Mesendoderm (in vitro differentiated cells): ENCODE measurements at regions not wholly inside any gene's neighbourhood (a gene's known extent, or its start where the extent isn't known, plus 50 kb on each side); places are given as distances from the start of the nearest gene placed in this dataset.
"Not testable (repeated sequence)": the region's sequence is repeated elsewhere in the genome, so short reads cannot be mapped to it uniquely, and the experiment has no call there.

Experiments
- DNase-seq: peaks from one replicate; pipeline ENCODE4 v3.0.0; 2013
- H2AK5ac ChIP-seq: 2 replicates; pipeline ENCODE4 v1.6.1; 2013; ENCODE audit warnings: low read length, inconsistent platforms
- H2BK120ac ChIP-seq: 2 replicates; pipeline ENCODE4 v1.6.1; 2013; ENCODE audit warnings: low read depth, mild to moderate bottlenecking, low read length, moderate library complexity, mixed read lengths
- H2BK15ac ChIP-seq: replicated peaks from 2 replicates; pipeline ENCODE4 v1.6.1; 2013; ENCODE audit warnings: low read depth, mild to moderate bottlenecking, moderate library complexity
- H2BK5ac ChIP-seq: 2 replicates; pipeline ENCODE4 v1.6.1; 2013; ENCODE audit warnings: low read length, inconsistent platforms
- H3K18ac ChIP-seq: 2 replicates; pipeline ENCODE4 v1.6.1; 2013; ENCODE audit warnings: mild to moderate bottlenecking, low read length, mixed read lengths
- H3K23ac ChIP-seq: one replicate; pipeline ENCODE4 v1.6.1; 2013; ENCODE audit warnings: low read length
- H3K27ac ChIP-seq: 2 replicates; pipeline ENCODE4 v1.5.1; 2013; ENCODE audit warnings: low read depth, mild to moderate bottlenecking, inconsistent platforms, low read length, moderate library complexity
- H3K27me3 ChIP-seq: 2 replicates; pipeline ENCODE4 v1.6.1; 2013; ENCODE audit warnings: low read length, control low read depth, mild to moderate bottlenecking, inconsistent platforms; ENCODE audit not compliant: insufficient read depth, poor library complexity
- H3K36me3 ChIP-seq: 2 replicates; pipeline ENCODE4 v1.6.1; 2013; ENCODE audit warnings: low read length, inconsistent platforms; ENCODE audit not compliant: control insufficient read depth, insufficient read depth
- H3K4ac ChIP-seq: one replicate; pipeline ENCODE4 v1.6.1; 2013; ENCODE audit warnings: low read depth, mild to moderate bottlenecking, low read length, moderate library complexity
- H3K4me1 ChIP-seq: 2 replicates; pipeline ENCODE4 v1.6.1; 2013; ENCODE audit warnings: low read depth, low read length, inconsistent platforms; ENCODE audit not compliant: control insufficient read depth
- H3K4me2 ChIP-seq: 2 replicates; pipeline ENCODE4 v1.6.1; 2013; ENCODE audit warnings: low read length
- H3K4me3 ChIP-seq: 2 replicates; pipeline ENCODE4 v1.5.1; 2013; ENCODE audit warnings: mild to moderate bottlenecking, low read length
- H3K56ac ChIP-seq: one replicate; pipeline ENCODE4 v1.6.1; 2013; ENCODE audit warnings: low read length
- H3K79me1 ChIP-seq: 2 replicates; pipeline ENCODE4 v1.6.1; 2013; ENCODE audit warnings: low read length, inconsistent platforms
- H3K79me2 ChIP-seq: 2 replicates; pipeline ENCODE4 v1.6.1; 2013; ENCODE audit warnings: mild to moderate bottlenecking, low read length; ENCODE audit not compliant: control insufficient read depth, insufficient read depth
- H3K9ac ChIP-seq: 2 replicates; pipeline ENCODE4 v1.6.1; 2013; ENCODE audit warnings: low read length, inconsistent platforms
- H4K5ac ChIP-seq: one replicate; pipeline ENCODE4 v1.6.1; 2013; ENCODE audit warnings: low read length
- H4K8ac ChIP-seq: one replicate; pipeline ENCODE4 v1.6.1; 2013; ENCODE audit warnings: low read depth, mild to moderate bottlenecking, control low read depth, low read length, moderate library complexity
- WGBS: extraction: QIAGEN DNeasy Blood & Tissue Kit; methylation state at CpG from one replicate; pipeline ENCODE4 v1.1.7; 2013; ENCODE audit warnings: low lambda C conversion rate, missing lambda C conversion rate; ENCODE audit not compliant: insufficient coverage; ENCODE audit errors: extremely low coverage; 5-methylcytosine and 5-hydroxymethylcytosine counted together

- Histone ChIP-seq H3K4me3 (no peak overlapping the region), H3K18ac (no peak overlapping the region)
- DNase-seq, result no peak
Observed at GRCh38 chr11:19420868-19421533, 180.3 kb upstream of the E2F8 start.

DNA sequence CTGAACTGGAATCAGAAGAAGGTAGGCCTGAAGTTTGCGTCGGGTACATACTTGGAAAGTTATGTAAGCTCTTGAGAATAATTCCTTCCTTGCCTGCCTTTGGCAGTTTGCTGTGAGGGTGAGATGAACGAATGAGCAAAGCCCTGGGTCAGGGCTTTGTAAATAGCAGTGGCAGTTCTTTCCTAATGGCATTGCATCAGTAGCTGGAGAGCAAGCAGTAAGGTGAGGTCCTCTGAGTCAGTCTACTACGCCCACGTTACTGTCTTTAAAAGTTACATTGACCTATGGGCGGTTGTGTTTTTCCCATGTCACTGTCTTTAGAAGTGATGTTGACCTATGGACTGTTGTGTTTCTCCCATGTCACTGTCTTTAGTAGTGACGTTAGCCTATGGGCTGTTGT is 179.1 kb upstream of the E2F8 start:
- H2BK15ac ChIP-seq, result no peak overlapping the region
- H3K4me3 ChIP-seq, result no peak overlapping the region
- no peaks in the 10 kb centered on the region for H3K27me3 ChIP-seq
- no peak overlapping the region for H2BK5ac ChIP-seq
- no peaks in the 10 kb centered on the region for H3K79me2 ChIP-seq
- no peak overlapping the region for H4K5ac ChIP-seq
- H3K4ac ChIP-seq, result no peak overlapping the region
- no peak overlapping the region for H3K23ac ChIP-seq
- no peak overlapping the region for H3K9ac ChIP-seq
- H3K4me2 ChIP-seq, result no peak overlapping the region
- no CpG with 5 or more reads among the region's 7 CpGs for WGBS
- no peak overlapping the region for H3K56ac ChIP-seq
- H3K27ac ChIP-seq, result no peak overlapping the region
- H3K36me3 ChIP-seq, result no peaks in the 10 kb centered on the region
- no peak for DNase-seq
- no peaks in the 10 kb centered on the region for H3K4me1 ChIP-seq
- H2BK120ac ChIP-seq, result no peak overlapping the region
- H4K8ac ChIP-seq, result no peak overlapping the region
- no peak overlapping the region for H2AK5ac ChIP-seq
- no peak overlapping the region for H3K18ac ChIP-seq
- no peaks in the 10 kb centered on the region for H3K79me1 ChIP-seq

More at GRCh38 chr11:19420868-19421533, 180.3 kb upstream of the E2F8 start:
- H3K79me2 ChIP-seq, result no peaks in the 10 kb centered on the region
- no peak overlapping the region for H2BK15ac ChIP-seq
- no CpG with 5 or more reads among the region's 6 CpGs for WGBS
- H3K4me2 ChIP-seq, result no peak overlapping the region
- no peaks in the 10 kb centered on the region for H3K36me3 ChIP-seq
- H3K23ac ChIP-seq, result no peak overlapping the region
- H4K8ac ChIP-seq, result no peak overlapping the region
- H3K4ac ChIP-seq, result no peak overlapping the region
- no peaks in the 10 kb centered on the region for H3K79me1 ChIP-seq
- no peak overlapping the region for H3K56ac ChIP-seq
- H2AK5ac ChIP-seq, result no peak overlapping the region
- H3K27me3 ChIP-seq, result no peaks in the 10 kb centered on the region
- no peak overlapping the region for H3K9ac ChIP-seq
- H2BK120ac ChIP-seq, result no peak overlapping the region
- no peak overlapping the region for H2BK5ac ChIP-seq
- no peaks in the 10 kb centered on the region for H3K4me1 ChIP-seq
- H3K27ac ChIP-seq, result no peak overlapping the region
- H4K5ac ChIP-seq, result no peak overlapping the region

DNA sequence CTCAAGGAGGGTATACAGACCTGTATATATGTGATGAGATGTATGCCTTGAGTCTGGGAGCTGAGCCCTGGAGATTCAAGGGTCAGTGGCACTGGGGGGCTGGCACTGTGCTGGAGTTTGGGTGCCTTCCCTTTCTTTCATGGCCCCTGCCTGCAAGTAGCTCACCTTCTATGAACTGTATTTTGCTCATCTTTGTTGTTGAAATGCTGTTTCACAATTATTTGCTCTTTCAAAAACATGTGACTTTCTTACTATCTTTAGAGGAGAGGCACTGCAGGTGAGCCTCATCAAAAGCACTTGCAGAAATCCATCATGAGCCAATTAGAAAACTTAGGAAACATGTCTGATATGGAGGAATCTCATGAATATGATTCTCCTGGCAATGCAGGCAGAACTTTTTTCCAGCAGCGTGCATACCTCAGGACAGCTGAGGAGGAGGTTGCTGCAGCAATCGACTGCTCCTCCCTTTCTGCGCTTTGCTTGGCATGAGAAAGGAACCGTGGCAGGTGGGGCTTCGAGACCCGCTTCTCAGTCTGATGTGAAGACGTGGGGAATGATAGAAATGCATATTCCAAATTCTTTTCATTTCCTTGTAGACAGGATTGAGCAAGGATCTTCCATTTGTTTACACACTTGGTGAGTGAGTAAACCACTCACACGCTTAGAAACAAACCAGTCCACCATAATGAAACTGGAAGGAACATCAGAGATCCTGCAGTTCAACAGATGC is 178.4 kb upstream of the E2F8 start:
- Histone ChIP-seq H3K9ac (no peak overlapping the region), H4K5ac (no peak overlapping the region), H3K4ac (no peak overlapping the region), H3K4me3 (no peak overlapping the region), H3K4me1 (no peaks in the 10 kb centered on the region), H3K18ac (no peak overlapping the region), H2BK120ac (no peak overlapping the region), H3K27me3 (no peaks in the 10 kb centered on the region), H3K36me3 (no peaks in the 10 kb centered on the region), H2BK15ac (no peak overlapping the region), H2BK5ac (no peak overlapping the region), H3K79me1 (no peaks in the 10 kb centered on the region), H4K8ac (no peak overlapping the region), H3K27ac (no peak overlapping the region), H3K79me2 (no peaks in the 10 kb centered on the region), H2AK5ac (no peak overlapping the region), H3K56ac (no peak overlapping the region), H3K4me2 (no peak overlapping the region), H3K23ac (no peak overlapping the region)
- DNase-seq, result no peak
- no CpG with 5 or more reads among the region's 8 CpGs for WGBS

GRCh38 chr11:19418221-19418620 is 177.5 kb upstream of the E2F8 start:
- no peak overlapping the region for H4K8ac ChIP-seq
- no peak overlapping the region for H3K4me3 ChIP-seq
- no peak overlapping the region for H4K5ac ChIP-seq
- H3K4me2 ChIP-seq, result no peak overlapping the region
- H3K27me3 ChIP-seq, result no peaks in the 10 kb centered on the region
- H3K18ac ChIP-seq, result no peak overlapping the region
- H3K4ac ChIP-seq, result no peak overlapping the region
- H2BK5ac ChIP-seq, result no peak overlapping the region
- no peaks in the 10 kb centered on the region for H3K36me3 ChIP-seq
- H3K9ac ChIP-seq, result no peak overlapping the region
- no peaks in the 10 kb centered on the region for H3K79me1 ChIP-seq
- H2BK15ac ChIP-seq, result no peak overlapping the region
- no peak overlapping the region for H3K56ac ChIP-seq
- no peaks in the 10 kb centered on the region for H3K4me1 ChIP-seq
- DNase-seq, result no peak
- WGBS, result no CpG with 5 or more reads among the region's 2 CpGs
- H3K23ac ChIP-seq, result no peak overlapping the region
- H3K27ac ChIP-seq, result no peak overlapping the region
- no peak overlapping the region for H2AK5ac ChIP-seq
- no peak overlapping the region for H2BK120ac ChIP-seq
- no peaks in the 10 kb centered on the region for H3K79me2 ChIP-seq

GRCh38 chr11:19412070-19412469 is 171.3 kb upstream of the E2F8 start:
- not testable (repeated sequence) for H2BK5ac ChIP-seq, H3K4me2 ChIP-seq, H4K8ac ChIP-seq, H3K4me1 ChIP-seq, H2BK15ac ChIP-seq, H3K18ac ChIP-seq, H3K27me3 ChIP-seq, H3K79me1 ChIP-seq, H3K27ac ChIP-seq, DNase-seq, H2AK5ac ChIP-seq, H3K9ac ChIP-seq, H4K5ac ChIP-seq, H3K4me3 ChIP-seq, H3K79me2 ChIP-seq, H2BK120ac ChIP-seq, H3K56ac ChIP-seq, H3K4ac ChIP-seq, H3K36me3 ChIP-seq, H3K23ac ChIP-seq
- WGBS, result no CpG with 5 or more reads among the region's 3 CpGs
